ENCODE measurements at regions not wholly inside any gene's neighbourhood (a gene's known extent, or its start where the extent isn't known, plus 50 kb on each side); places are given as distances from the start of the nearest gene placed in this dataset.

DNA sequence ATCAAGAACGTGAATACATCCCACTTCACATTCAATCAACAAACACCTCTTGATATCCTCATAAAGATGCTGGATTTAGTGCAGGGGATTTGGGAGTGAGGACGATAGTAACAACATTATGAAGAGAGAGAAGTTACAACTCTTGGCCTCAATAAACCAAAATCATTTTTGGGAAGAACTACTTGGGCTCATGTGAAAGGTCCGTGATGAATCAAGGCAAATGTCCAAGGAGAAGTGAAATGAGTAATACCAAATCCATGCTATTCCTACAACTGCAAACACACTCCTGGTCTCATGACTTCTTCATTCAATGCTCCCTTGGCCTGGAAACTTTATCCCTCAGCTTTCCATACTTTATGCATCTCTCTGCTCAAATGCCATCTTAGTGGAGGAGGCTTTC, 162.0 kb upstream of the LMNTD1 start:
- DNase-seq = no peak

DNA sequence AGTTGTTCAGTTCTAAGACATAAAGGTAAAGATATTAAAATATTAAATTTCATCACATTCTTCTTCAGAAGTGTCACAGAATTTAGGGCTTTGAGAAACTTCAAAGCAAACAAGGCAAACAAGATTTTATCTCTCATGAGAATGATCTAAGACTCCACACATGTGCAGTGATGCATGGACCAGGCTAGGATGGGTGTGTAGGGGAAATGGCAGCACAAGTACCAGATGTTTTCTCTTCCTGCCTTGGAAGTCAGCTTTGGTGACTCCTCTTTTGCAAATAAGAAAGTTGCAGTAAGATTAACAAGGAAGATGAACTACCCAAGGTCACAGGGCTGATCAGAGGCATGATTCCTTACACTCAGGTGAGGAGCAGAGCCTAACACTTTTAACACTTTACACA, 163.8 kb upstream of the LMNTD1 start:
- DNase-seq = no peak

DNA sequence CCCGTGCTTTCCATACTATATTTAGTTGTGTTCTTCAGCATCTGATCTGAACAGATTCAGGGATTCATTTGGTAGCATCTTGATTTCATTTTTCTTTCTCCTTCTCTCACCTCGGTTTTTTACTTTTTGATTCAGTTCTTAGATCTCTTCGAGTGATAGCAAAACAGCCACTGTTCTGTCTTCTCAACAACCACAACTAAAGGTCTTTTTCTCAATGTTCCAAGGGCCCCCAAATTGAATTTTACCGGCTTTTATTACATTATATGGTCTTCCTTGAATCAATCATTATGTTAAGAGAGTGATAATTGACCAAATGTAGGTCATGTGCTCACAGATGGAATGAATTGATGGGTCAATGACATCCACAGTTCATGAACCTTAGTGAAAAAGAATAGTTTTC, 164.5 kb upstream of the LMNTD1 start:
- no peak for DNase-seq

DNA sequence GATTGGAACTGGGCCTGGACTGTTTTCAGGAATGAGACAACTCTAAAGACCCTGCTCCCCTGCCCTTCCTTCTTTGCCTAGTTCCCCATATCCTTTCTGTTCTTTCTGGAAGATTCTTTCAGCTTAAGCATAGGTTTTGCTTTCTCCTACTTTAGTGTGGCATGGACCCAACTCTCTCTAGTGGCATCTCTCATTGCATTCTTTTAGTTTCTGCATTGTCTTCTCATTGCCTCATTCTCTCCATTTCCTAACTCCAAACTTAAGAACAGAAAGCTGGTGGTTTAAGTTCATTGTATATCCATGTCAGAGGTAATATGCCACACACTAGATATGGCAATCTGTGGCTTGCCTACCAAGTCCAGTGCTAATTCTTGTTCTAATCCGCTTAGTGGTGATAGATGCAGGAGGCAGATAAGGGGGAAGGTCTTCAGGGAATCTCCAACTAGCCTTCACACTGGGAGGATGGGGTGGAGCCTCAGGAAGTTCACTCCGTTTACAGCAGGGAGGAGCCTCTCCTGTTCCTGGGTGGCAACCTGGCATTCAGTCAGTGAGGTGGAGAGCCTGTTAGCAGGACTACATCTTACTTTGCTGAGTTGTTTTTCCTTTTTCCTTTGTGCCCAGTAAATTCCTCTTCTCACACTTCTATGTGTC, 165.1 kb upstream of the LMNTD1 start:
- DNase-seq = no peak

DNA sequence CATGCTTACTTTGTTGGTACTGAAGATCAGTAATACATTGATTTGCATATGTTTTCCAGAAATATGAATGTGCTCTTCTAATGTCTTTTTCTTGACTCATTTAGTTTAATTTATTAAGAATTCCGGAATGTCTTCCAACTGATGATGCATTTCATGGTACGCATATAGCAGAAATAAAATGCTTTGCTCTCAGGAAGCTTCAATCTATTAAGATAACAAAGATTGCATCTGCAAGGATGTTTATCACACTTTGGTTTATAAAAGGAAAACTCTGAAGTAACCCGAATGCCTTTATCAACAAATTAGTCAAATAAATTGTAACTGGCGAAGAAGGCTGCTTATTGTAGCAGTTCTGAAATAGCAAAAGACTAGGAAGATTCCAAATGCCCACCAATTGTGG, 166.4 kb upstream of the LMNTD1 start:
- DNase-seq = no peak

DNA sequence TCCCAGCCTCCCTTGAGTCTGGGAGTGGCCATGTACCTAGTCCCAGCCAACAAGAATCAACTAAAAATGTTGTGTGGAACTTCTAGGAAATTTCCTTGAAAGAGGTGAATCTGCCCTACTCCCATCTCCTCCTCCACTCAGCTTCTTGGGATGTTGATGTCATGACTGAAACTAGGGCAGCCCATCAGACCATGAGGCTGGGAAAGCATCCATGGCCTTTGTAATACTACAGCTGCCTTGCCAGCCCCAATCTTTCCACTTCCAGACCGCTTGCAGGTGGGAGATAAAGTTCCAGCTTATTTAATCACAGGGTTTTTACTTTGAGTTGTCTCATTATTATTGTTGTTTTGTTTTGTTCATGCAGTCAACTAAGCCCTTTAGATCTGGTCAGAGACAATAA, 170.3 kb upstream of the LMNTD1 start:
- no peak for DNase-seq

DNA sequence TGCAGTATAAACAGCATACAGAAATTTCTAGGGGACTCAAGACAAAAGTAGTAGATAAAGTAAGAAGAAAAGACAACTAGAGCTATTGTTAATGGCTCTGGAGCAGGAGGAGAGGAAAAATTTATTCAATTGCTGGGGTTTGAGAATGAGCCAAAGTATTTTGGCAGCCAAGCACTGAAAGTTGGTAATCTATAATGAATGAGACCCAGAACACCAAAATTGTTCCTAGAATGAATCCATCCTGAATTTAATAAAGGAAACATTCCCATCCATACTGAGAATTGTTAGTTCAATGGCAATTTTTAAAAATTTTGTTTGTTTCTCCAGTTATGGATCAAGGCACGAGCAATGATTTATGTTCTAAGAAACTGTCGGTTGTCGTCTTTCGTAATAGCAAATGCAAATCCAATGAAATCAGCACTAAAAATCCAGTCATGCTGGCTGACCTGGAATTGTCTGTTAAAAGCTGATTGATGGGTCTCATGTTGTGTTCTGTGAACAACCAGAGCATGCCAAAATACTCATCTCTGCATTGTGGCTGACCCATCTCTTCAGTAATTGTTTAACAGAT, 170.9 kb upstream of the LMNTD1 start:
- no peak for DNase-seq

DNA sequence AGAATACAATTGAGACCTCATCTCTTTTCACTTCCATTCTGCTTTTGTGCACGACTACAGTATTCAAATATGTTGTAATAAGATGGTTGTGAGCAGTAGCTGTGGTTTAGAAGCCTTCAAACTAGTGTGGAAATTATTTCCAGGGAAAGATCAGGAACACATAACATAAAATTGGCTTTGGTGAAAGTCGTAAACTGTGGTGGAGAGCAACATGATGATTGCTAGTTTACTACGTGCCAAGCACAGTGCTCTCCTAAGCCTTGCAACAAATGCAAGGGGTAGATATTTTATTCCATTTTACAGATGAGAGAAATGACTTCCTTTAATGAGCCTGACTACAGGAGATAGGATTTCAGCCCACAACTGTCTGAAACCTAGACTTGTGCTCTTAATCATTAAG, 172.4 kb upstream of the LMNTD1 start:
- no peak for DNase-seq

DNA sequence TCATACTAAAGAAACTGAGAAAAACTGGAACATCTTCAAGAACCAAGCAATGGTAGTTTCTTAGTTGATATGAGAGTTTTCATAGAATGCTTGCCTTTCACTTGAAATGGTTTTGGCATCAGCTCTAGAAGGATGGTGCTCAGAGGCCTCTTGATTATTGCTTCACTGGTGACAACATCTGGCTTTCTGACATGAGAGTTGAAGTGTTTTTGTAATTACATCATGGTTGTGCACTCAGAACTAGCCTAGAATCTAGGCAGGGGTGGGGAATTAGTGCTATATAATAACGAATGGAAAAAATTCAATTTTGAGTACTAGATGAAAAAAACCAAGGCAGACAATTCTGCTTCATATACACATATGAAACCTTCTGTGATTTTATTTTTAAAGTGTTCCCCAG, 172.8 kb upstream of the LMNTD1 start:
- peak in 1 of 2 experiments; percentile 40 for DNase-seq

DNA sequence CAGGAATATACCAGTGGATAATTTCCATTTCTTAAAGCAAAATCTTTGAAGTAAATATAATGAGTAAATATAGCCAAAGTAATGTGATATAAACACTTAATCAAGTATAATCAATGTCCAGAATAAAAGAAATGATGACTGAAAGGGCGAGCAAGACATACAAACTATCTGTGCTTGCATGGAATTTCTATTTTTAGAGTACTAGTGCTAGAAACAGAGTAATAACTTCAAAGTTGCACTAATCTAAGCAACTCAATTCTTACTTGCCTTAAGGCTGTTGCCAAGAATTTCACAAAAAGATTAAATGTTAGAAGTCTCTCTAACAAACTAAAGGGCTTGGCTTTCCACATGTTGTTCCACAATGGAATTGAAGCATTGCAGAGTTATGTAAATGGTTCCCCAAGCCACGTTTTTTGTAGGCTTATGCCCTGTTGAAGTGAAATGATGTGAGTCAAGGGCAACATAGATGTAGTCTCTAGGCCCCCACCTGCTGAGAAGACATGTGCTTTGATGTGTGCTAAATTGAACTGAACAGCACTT, 175.0 kb upstream of the LMNTD1 start:
- no peak for DNase-seq

DNA sequence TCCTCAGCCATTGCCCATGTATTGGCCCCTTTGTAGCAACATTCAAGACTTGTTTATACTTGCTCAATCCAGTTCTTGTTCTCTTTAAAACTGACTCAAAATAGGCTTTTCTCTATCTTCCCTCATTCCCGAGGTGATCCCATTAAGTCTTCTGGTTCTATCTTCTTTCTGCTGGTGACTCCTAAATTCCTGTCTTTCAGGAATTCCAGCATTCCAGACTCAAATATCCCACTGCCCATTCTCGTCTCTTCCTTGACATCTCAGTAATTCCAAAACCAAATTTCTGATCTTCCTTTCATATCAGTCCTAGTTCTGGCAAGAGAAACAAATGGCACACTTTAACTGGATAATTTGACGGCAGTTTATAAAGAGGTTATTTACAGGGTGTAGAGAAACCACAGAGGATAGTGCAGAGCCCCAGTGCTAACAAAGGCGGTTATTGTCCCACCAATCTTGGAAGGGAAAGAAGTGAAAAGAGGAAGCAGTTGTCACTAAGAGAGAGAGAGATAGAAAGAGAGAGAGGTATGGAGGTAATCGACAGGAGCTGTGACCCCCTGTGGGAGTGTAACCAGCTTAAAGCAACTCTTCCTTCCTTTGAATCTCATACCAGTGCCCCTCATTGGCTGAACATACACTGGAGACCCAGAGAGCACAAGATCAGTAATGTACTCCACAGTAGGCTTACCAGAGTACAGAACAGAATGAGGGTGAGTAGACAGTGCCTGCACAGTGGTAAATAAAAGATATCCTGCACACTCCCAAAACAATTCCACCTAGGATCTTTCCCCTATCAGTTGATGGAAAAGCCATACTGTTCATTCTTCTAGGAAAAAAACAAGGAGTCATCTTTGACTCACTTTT, 177.6 kb upstream of the LMNTD1 start:
- DNase-seq = no peak

DNA sequence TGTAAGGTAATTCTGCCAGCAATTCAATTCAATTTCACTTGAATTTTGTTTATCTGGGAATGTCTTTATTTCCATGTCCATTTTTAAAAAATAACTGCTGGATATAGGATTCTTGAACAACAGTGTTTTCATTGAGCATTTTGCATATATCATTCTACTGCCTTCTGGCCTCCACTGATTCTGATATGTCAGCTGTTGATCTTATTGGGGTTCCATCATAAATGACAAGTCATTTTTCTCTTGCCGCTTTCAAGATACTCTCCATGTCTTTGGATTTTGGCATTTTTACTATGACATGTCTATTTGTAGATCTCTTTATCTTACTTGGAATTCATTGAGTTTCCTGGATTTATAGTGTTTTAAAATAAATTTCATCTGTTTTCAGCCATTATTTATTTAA, 180.5 kb upstream of the LMNTD1 start:
- no peak for DNase-seq

DNA sequence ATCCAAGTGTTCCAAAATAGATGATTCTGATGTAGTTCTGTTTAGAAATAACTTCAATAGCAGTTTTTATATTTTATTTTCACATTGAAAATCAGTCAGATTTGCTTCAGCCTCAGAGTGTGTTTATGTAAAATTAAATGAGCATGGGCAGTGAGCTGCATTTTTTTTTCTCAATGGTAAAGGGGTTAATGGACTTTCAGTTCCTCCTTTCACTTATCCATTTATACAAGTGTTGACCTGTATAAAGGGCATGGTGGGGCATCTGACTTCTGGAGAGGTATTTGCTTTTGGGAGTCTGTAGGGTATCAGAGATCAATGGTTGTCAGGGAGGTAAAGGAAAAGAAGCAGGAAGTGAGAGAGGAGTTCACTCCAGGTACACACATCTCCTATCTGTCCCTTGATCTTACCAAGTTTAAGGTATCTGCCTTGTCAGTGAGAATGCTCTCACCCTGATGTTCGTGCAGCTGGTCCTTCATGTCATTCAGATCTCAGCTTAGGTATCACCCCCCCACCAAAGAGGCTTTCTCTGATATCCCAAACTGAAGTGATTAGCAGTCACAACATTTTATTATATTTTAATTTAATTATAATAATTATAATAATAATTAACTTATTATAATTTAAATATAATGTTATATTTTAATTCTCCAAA, 181.6 kb upstream of the LMNTD1 start:
- DNase-seq = no peak

DNA sequence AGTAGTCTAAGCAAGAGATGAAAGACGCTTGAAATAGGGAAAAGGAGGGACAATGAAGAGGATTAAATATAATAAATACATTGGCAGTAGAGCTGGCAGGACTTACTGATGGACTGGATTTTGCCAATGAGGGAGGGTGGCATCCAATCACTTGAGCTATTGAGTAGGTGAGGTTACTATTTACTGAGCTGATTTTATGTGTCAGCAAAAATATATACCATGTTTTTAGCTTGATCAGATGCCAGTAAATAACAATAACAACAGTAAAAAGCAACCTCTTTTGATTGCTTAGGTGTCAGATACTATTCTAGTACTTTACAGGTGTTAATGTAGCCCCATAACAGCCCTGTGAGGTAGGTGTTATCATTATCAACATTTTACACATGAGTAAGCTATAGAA, 187.5 kb upstream of the LMNTD1 start:
- no peak for DNase-seq

DNA sequence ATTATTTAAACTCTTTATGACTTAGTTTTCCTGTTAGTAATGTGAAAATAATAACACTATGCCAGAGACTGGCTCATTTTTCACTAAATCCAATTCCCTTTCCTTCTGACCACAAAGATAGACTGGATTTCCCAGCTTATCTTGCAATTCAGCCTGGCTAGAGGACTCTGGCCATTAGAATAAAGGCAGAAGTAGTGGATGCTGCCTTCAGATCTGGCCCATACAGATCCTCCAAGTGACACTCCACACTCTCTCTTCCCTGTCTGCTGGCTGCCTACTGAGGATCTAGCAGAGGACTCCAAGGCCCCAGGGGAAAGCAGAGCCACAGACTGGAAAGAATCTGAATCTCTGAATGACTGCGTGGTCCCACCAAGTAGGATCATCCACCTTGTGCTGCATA, 188.8 kb upstream of the LMNTD1 start:
- DNase-seq = no peak

DNA sequence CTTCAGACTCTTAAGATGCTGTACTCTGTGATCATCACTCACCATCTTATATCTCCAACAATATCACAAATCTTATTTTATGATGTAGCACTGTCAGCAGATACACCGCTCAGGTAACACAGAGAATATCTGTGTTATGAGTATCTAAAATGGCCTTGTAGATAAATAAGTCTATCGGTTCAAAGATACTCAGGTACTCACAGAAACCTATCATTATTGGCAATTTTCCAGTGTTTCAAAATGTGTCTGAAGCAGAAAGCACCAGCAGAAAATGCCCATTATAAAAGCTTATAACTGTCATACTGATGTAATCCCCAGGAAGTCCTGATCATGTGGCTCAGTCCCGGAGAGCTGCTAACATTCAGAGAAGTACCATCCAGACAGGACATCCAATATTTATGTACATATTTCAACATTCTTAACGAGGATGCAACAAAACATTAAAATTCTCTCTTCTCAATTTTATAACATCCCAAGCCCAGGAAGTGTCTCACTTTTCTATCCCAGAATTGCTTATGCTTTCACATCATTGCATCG, 190.7 kb upstream of the LMNTD1 start:
- DNase-seq = no peak

DNA sequence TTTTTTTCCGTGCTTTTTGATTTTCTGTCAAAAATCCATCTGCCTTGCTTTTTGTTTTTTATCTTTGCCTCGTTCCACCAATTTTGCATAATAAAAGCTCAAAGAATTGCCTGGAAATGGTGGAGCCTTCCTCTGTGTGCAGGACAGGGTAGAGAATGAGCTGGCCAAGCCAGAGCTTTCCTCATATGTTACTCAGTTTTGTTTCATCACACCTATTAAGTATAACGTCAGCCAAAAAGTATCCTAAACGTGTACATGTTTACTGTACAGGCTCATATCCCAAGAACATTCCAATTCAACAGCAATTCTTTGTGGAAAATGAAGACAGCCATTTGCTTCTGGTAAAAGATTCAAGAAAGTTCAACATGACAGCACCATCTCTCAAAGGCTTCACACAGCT, 191.2 kb upstream of the LMNTD1 start:
- DNase-seq = no peak

DNA sequence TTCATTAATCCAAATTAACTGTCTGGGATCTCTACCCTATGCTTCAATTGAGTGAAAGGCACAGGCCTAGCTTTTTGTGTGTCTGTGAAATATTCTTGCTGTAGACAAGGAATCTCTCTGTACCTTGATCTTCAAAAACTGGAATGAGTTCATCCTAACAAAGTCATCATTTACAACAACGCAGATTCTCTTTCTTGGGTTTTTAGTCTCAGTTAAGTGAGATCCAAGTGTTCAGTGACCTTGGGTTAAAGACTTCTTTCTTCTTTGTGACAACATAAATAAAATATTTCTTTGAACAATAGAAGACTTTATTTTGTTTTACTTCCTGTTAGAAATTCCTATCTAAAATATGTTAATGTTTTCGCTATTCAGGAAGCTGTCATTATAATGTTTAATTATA, 192.2 kb upstream of the LMNTD1 start:
- DNase-seq = no peak

DNA sequence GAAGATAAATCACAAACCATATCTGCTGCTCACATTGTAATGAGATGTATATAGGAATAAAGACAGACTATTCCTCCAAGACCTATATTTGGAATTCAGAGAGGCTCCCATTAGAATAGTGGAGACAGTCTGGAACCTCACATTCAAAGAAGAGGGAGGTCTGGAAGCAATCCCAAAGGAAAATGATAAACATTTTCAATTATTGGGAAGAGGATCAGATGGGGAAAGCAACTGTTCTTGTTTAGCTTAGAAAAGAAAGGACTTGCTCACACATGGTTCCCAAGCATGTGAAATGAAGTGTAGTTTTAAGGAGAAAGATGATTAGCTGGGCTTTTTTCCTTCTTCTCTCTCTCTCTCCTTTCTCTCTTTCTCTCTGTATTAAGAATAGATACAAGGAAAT, 193.0 kb upstream of the LMNTD1 start:
- DNase-seq = no peak

DNA sequence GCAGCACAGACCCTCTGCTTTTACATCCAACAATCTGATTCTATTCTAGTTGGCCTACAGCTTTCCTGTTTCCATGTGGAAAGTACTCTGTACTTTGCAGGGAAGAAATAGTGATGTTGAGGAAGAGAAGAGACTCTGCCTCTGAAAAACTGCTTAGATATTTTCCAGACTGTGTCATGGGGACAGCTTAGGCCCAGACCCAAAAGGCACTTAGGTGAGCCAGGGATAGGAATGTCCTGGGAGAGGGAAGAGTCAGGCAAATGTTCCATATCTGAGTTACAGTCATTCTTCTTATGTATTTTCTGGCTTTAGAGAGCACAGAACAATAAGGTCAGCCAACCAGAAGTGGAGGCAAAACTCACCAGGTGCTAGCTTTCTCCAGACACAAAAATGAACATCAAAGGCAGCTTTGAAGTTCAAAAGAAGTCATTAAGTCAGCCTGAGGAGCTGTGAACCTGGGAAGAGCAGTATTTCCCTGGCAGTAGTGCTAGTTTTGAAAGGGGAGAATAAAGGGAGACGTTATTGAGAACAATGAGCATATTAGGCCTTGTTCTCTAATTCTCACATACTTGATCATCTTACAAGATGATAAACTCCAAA, 199.7 kb upstream of the LMNTD1 start:
- no peak for DNase-seq

DNA sequence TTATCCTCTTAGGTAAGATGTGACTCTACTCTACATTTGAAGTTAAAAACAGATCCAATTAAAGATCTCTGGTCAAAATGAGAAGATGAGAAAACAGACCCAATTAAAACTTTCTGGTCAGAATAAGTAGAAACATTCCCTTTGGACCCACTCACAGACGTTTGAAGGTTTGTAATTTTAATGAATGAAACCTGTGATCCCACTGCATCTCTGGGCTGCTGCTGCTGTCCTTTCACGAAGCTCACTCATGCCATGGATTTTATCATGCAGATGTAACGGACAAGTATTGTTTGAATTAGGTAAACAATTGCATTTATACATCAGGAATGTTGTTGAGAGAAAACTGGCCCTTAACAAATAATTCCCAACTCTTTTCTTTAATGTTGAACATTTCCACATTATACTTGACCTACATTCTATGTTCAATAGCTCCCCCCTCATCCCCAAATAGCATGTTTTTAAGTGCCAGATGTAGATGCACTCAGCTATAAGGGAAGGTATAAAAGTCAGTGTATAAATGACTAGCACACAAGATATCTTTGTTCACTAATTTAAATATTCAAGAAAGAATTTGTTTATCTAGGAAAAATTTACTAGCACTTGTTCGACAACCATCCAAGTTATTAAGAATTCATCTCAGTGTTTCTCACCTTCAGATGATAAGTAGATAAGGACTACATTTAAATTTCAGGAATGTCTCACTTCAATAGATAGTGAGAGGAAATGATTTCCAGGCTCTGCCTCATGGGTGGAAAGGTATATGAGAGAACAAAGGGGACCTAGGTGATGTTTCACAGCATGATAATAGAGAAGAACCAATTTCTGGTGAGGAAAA, 202.3 kb upstream of the LMNTD1 start:
- no peak for DNase-seq

DNA sequence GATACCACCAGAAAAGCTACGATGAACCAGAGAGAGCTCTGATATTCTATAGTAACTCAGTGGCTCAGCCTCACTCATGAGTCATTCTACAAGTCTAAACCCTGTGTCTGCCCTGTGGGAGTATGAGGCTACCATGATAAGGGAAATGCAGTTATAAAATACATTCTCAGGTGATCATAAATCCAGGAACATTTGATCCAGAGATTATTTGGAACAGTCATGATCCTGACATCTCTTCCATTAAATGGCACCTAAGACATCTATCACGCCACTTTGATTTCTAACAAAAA, 202.6 kb upstream of the RASSF8 start:
- no peak for DNase-seq
